Sigmoid colon (tissue), 6 donors: ENCODE measurements at regions not wholly inside any gene's neighbourhood (a gene's known extent, or its start where the extent isn't known, plus 50 kb on each side); places are given as distances from the start of the nearest gene placed in this dataset.

Experiments
- DNase-seq: peaks from one replicate; pipeline ENCODE4 v3.0.0-alpha.2; 2019
- H3K27ac ChIP-seq, 4 donors: fragments of 200-600 bp; sonication (generic); one replicate each; pipeline ENCODE4 v1.5.1; 2016 to 2019; ENCODE audit warnings: mild to moderate bottlenecking in 1 of 4
- H3K27me3 ChIP-seq, 3 donors: fragments of 200-600 bp; sonication (generic); one replicate each; pipeline ENCODE4 v1.5.1; 2019; ENCODE audit warnings: mild to moderate bottlenecking in 1 of 3
- H3K36me3 ChIP-seq, 4 donors: fragments of 200-600 bp; sonication (generic); one replicate each; pipeline ENCODE4 v1.5.1; 2016 to 2019
- H3K4me1 ChIP-seq, 4 donors: fragments of 200-600 bp; sonication (generic); one replicate each; pipeline ENCODE4 v1.5.1; 2017 to 2019
- H3K4me3 ChIP-seq, 4 donors: fragments of 200-600 bp; sonication (generic); one replicate each; pipeline ENCODE4 v1.5.1; 2017 to 2019; ENCODE audit warnings: mild to moderate bottlenecking in 2 of 4, moderate library complexity in 1 of 4
- H3K9me3 ChIP-seq, 4 donors: fragments of 200-600 bp in 3 of 4; sonication (generic) in 3 of 4; one replicate each; pipeline versions ENCODE4 v1.5.1 to v1.6.1; 2013 to 2019
- CTCF ChIP-seq, 4 experiments: fragments of 450-650 bp in 3 of 4; fragments of 200-600 bp in 1 of 4; IDR thresholded peaks; one replicate each; pipeline ENCODE4 v1.5.1; 2016 to 2019; ENCODE audit warnings: antibody characterized with exemption in 4 of 4, mild to moderate bottlenecking in 3 of 4, moderate library complexity in 2 of 4
- EP300 ChIP-seq, 4 donors: sonication (generic); formaldehyde crosslinking; IDR thresholded peaks; one replicate each; pipeline ENCODE4 v1.6.1; 2017; ENCODE audit warnings: antibody characterized with exemption in 4 of 4
- POLR2A ChIP-seq, 2 donors: fragments of 450-650 bp; IDR thresholded peaks; one replicate each; pipeline ENCODE4 v1.6.1; 2016; ENCODE audit warnings: antibody characterized with exemption in 2 of 2, mild to moderate bottlenecking in 2 of 2, moderate library complexity in 2 of 2
- POLR2AphosphoS5 ChIP-seq, 4 donors: sonication (generic); formaldehyde crosslinking; IDR thresholded peaks; one replicate each; pipeline ENCODE4 v1.6.1; 2017; ENCODE audit warnings: antibody characterized with exemption in 4 of 4
- WGBS, 2 donors: extraction: QIAGEN DNeasy Blood & Tissue Kit; methylation state at CpG; one replicate each; pipeline ENCODE4 v1.1.7; 2013; 5-methylcytosine and 5-hydroxymethylcytosine counted together
- intact Hi-C: fragments of 100-400 bp; cut with DNase I; formaldehyde crosslinking; loops from one replicate; pipeline ENCODE4 v1.15.1; 2023
- donor health status: healthy with polysubstance abuse.
- donor health status: healthy.

GRCh38 chr9:593809-594208 is 247.7 kb upstream of the DMRT1 start:
- 92 to 93% methylated on average over 2 of the region's 2 CpGs for WGBS, 2 donors
- DNase-seq: no peak

GRCh38 chr9:596703-597102 is 244.8 kb upstream of the DMRT1 start:
- no peaks in the 10 kb centered on the region for H3K27me3 ChIP-seq
- peaks cover 0 to under 1% (median under 1%) of the 10 kb centered on the region in 4 donors for H3K4me1 ChIP-seq
- no peak for DNase-seq
- intact Hi-C loops: no loop called here
- H3K27ac ChIP-seq: no peak overlapping the region
- TF ChIP-seq EP300 (IDR thresholded peaks at IDR 0.05) (no peak), CTCF (IDR thresholded peaks at IDR 0.05) (no peak), POLR2AphosphoS5 (IDR thresholded peaks at IDR 0.05) (no peak), POLR2A (IDR thresholded peaks at IDR 0.05) (no peak)
- no peak overlapping the region for H3K4me3 ChIP-seq
- no peaks in the 10 kb centered on the region for H3K9me3 ChIP-seq
- H3K36me3 ChIP-seq: no peaks in the 10 kb centered on the region
- WGBS, 2 donors: 86% methylated on average over 2 of the region's 2 CpGs

More at GRCh38 chr9:593809-594208, 247.7 kb upstream of the DMRT1 start:
- TF ChIP-seq CTCF (IDR thresholded peaks at IDR 0.05): no peak
- TF ChIP-seq POLR2A (IDR thresholded peaks at IDR 0.05): no peak
- no peak for TF ChIP-seq EP300 (IDR thresholded peaks at IDR 0.05)
- no peak for TF ChIP-seq POLR2AphosphoS5 (IDR thresholded peaks at IDR 0.05)
- H3K27me3 ChIP-seq: no peaks in the 10 kb centered on the region
- intact Hi-C loops: no loop called here
- no peaks in the 10 kb centered on the region for H3K36me3 ChIP-seq
- no peak overlapping the region for H3K4me3 ChIP-seq
- no peak overlapping the region for H3K27ac ChIP-seq
- no peaks in the 10 kb centered on the region for H3K9me3 ChIP-seq
- peaks cover 0 to 28% (median 9%) of the 10 kb centered on the region in 4 donors for H3K4me1 ChIP-seq

GRCh38 chr9:600006-600405 is 241.5 kb upstream of the DMRT1 start:
- Histone ChIP-seq H3K9me3 (no peaks in the 10 kb centered on the region), H3K27ac (no peak overlapping the region), H3K36me3 (no peaks in the 10 kb centered on the region), H3K27me3 (no peaks in the 10 kb centered on the region), H3K4me3 (no peak overlapping the region), H3K4me1 (no peaks in the 10 kb centered on the region)
- 88 to 92% methylated on average over 3 of the region's 3 CpGs for WGBS, 2 donors
- no peak for TF ChIP-seq CTCF (IDR thresholded peaks at IDR 0.05)
- no peak for TF ChIP-seq POLR2AphosphoS5 (IDR thresholded peaks at IDR 0.05)
- TF ChIP-seq POLR2A (IDR thresholded peaks at IDR 0.05): no peak
- TF ChIP-seq EP300 (IDR thresholded peaks at IDR 0.05): no peak
- intact Hi-C loops: no loop called here
- DNase-seq: no peak

- WGBS, 2 donors: 68 to 88% methylated on average over 4 of the region's 4 CpGs
- Histone ChIP-seq H3K36me3 (no peaks in the 10 kb centered on the region), H3K27me3 (no peaks in the 10 kb centered on the region), H3K4me1 (no peaks in the 10 kb centered on the region), H3K4me3 (no peak overlapping the region), H3K9me3 (no peaks in the 10 kb centered on the region), H3K27ac (no peak overlapping the region)
- intact Hi-C loops: no loop called here
- DNase-seq: no peak
- TF ChIP-seq POLR2AphosphoS5 (IDR thresholded peaks at IDR 0.05) (no peak), POLR2A (IDR thresholded peaks at IDR 0.05) (no peak), EP300 (IDR thresholded peaks at IDR 0.05) (no peak), CTCF (IDR thresholded peaks at IDR 0.05) (no peak)
These were observed 238.8 kb upstream of the DMRT1 start for GRCh38 chr9:602716-603115.

GRCh38 chr9:603126-603525 is 238.4 kb upstream of the DMRT1 start:
- Histone ChIP-seq H3K4me3 (no peak overlapping the region), H3K9me3 (no peaks in the 10 kb centered on the region), H3K27me3 (no peaks in the 10 kb centered on the region), H3K27ac (no peak overlapping the region), H3K4me1 (no peaks in the 10 kb centered on the region), H3K36me3 (no peaks in the 10 kb centered on the region)
- WGBS, 2 donors: 49 to 72% methylated on average over 2 of the region's 2 CpGs
- DNase-seq: no peak
- intact Hi-C loops: no loop called here
- TF ChIP-seq CTCF (IDR thresholded peaks at IDR 0.05) (no peak), EP300 (IDR thresholded peaks at IDR 0.05) (no peak), POLR2A (IDR thresholded peaks at IDR 0.05) (no peak), POLR2AphosphoS5 (IDR thresholded peaks at IDR 0.05) (no peak)
